Neural progenitor cell (in vitro differentiated cells): ENCODE measurements at regions not wholly inside any gene's neighbourhood (a gene's known extent, or its start where the extent isn't known, plus 50 kb on each side); places are given as distances from the start of the nearest gene placed in this dataset.

ENCODE experiments used
- CTCF ChIP-seq: fragments of 200-600 bp; sonication (generic); IDR thresholded peaks from 2 replicates; pipeline ENCODE4 v1.5.1; 2017; ENCODE audit warnings: antibody characterized with exemption, mild to moderate bottlenecking
- EZH2 ChIP-seq: fragments of 200-600 bp; sonication (generic); IDR thresholded peaks from 2 replicates; pipeline ENCODE4 v1.6.1; 2017; ENCODE audit warnings: antibody characterized with exemption, mild to moderate bottlenecking, moderate library complexity
- EZH2phosphoT487 ChIP-seq: fragments of 200-600 bp; sonication (generic); IDR thresholded peaks from 2 replicates; pipeline ENCODE4 v1.6.1; 2017; ENCODE audit warnings: antibody characterized with exemption

- no peak for TF ChIP-seq CTCF
- TF ChIP-seq EZH2phosphoT487 = no peak
- no peak for TF ChIP-seq EZH2
Observed at GRCh38 chr12:11981121-11981733, 89.5 kb upstream of the BCL2L14 start.
